GM21723 (cell line): ENCODE measurements at regions not wholly inside any gene's neighbourhood (a gene's known extent, or its start where the extent isn't known, plus 50 kb on each side); places are given as distances from the start of the nearest gene placed in this dataset.
"Not testable (repeated sequence)": the region's sequence is repeated elsewhere in the genome, so short reads cannot be mapped to it uniquely, and the experiment has no call there.

ENCODE experiments used
- ATAC-seq: cut with Tn5 transposase; IDR thresholded peaks from one replicate; pipeline ENCODE4 v1.9.1; 2021; ENCODE audit warnings: mild to moderate bottlenecking, moderate library complexity; ENCODE audit not compliant: unreplicated experiment

DNA sequence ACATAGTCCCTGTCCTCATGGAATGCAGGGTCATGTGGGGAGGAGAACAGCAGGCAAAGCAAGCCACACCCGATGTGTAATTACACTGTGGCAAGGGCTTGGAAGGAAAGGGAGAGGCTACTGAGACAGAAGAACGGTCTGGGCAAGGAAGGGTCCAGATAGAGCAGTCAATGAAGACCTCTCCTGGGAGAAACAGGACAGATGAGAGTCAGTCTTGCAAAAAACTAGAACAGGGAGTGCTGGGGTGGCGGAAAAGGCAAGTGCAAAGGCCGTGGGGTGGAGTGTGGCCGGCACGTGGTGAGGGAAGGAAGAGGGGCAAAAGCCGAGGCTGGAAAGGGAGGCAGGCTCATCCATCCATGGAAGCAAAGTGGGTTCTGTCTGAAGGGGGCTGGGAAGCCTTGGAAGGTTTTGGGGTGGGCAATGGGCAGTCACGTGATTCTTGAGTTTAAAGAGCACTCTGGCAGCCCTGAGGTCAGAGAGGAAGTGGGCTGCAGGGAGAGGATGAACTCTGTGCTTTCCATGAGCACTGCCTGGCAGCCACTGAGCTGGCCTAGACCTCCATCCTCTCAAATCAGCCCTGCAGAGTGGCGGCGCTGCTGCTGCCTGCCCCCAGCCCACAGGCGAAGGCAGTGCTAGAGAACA, 182.2 kb downstream of the INHBB start:
- no peak for ATAC-seq

GRCh38 chr2:120528693-120529076, 182.7 kb downstream of the INHBB start:
- no peak for ATAC-seq

DNA sequence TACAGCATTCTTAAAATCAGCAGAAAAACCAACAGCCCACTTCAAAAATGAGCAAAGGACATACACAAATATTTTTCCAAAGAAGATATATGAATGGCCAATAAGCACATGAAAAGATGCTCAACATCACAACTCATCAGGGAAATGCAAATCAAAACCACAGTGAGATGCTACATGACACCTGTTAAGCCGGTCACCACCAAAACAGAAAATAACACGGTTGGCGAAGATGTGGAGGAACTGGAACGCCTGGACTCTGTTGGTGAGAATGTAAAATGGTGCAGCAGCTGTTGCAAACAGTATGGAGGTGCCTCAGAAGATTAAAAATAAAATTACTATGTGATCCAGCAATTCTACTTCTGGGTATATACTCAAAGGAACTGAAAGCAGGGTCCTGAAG, 184.8 kb downstream of the INHBB start:
- ATAC-seq = no peak

DNA sequence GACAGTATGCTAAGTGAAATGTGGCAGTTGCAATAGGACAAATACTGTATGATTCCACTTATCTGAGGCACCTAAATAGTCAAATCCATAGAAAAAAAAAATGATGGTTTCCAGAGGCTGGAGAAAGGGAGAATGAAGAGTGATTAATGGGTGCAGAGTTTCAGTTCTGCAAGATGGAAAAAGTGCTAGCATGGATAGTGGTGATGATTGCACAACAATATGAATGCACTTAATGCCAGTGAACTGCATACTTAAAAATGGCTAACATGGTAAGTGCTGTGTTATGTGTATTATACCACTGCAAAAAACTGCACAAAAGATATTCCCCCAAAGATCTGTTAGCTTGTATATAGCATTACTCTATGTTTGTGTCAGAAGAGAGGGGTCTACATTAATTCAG, 185.4 kb downstream of the INHBB start:
- ATAC-seq = no peak

DNA sequence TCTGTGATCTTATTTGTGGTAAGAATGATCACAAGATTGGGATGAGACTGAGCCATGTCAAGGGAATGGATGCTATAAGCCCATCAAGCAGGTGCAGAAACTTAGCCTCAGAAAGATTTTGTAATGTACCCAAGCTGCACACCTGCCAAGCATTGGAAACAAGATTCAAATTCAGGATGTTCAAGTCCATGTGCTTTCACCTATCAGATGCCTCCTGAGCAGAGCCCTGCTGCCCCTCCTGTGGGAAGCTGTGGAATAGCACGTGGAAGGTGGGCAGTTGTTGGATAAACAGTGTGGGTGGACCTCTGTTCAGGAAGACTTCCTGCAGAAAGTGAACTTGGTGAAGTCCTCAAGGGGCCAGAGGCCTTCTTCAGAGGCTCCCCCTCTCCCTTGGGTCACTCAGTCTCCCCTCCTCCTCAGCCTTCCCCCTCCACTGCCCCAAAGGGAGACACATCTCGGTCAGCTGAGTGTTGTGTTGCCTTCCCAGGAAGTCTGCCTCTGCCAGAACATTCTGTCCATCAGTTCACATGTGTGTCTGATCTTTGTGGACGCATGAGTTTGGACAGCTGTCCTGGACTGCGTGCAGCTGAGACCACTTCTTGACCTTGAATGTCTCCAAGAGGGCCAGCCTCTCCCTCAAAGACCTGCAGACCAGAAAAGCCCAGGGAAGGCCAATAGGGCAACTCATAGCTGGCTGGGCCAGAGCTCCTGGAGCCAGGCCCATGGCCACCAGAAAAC, 186.1 kb downstream of the INHBB start:
- no peak for ATAC-seq

- ATAC-seq = no peak
These were observed 187.7 kb downstream of the INHBB start for GRCh38 chr2:120533625-120534024.

DNA sequence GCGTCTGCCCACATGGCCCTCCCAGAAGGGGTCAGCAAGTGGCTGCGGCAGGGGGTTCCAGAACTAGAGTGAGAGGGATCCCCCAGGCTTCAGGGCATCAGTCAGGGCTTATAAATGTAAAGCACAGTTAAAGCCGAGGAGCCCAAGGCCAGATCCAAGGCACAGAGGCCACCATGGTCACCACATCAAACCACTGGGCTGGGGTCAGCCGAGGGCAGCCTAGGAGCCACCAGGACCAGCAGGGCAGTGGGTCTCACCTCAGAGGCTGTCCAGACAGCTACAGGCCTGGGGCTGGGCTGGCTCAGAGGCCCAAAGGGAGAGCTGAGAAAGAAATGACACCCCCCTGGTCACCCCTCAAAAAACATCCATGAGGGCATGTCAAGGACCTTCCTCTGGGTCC, 188.5 kb downstream of the INHBB start:
- no peak for ATAC-seq

DNA sequence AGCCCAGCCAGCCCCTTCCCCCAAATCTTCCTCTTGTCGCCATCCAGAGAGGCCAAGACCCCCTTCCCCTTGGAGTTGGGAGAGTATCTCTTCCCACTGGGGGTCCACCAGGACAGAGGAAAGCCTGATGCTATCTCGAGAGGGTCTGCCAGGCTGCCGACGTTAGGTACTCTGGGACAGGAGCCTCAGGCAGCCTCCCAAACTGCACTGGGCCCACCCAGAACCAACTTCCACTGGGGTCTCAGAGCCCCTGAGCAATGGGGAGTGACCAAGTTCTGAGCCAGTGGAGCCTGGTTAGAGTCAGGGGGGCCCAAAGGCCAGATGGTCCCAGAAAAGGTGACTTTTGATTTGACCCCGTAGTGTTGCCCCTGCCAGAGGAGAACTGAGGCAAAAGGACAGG, 189.1 kb downstream of the INHBB start:
- no peak for ATAC-seq

- no peak for ATAC-seq
These were observed 190.2 kb downstream of the INHBB start for GRCh38 chr2:120536141-120536540.

- ATAC-seq = no peak
These were observed 192.9 kb downstream of the INHBB start for GRCh38 chr2:120538691-120539423.

GRCh38 chr2:120539424-120539936, 193.5 kb downstream of the INHBB start:
- no peak for ATAC-seq

DNA sequence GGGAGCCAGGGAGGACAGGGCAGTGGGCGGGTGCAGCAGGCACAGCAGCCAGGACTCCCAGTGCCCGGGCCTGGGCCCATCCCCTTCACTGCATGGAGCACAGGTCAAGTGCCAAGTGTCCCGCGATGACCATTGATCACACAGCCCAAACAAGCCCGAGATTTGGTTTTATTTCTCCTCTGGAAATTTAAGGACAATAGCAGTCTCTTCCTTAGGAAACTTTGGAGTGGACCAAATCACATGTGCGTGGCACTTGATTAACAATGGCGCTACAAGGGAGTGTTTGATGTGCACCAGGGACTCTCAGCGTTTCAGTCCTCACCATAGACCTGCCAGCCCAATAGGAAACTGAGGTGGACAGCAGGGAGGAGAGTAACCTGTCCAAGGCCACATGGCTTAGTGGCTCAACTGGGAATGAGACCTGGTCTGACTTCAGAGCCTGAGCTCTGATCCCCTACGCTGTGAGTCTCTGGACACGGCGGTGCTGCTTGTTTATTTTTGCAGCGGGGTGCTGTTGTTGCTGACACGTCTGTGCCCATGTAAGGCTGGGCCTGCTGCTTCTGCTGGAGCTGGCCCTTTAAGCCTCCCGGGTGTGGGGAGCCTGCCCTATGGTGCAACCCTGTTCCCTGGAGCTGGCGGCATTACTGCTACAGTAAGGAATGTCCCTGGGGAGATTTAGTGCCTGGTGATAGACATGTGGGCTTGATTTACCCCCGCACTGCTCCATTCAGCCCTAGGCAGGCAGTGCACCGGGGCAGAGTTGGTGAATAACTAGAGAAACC, 194.2 kb downstream of the INHBB start:
- no peak for ATAC-seq

DNA sequence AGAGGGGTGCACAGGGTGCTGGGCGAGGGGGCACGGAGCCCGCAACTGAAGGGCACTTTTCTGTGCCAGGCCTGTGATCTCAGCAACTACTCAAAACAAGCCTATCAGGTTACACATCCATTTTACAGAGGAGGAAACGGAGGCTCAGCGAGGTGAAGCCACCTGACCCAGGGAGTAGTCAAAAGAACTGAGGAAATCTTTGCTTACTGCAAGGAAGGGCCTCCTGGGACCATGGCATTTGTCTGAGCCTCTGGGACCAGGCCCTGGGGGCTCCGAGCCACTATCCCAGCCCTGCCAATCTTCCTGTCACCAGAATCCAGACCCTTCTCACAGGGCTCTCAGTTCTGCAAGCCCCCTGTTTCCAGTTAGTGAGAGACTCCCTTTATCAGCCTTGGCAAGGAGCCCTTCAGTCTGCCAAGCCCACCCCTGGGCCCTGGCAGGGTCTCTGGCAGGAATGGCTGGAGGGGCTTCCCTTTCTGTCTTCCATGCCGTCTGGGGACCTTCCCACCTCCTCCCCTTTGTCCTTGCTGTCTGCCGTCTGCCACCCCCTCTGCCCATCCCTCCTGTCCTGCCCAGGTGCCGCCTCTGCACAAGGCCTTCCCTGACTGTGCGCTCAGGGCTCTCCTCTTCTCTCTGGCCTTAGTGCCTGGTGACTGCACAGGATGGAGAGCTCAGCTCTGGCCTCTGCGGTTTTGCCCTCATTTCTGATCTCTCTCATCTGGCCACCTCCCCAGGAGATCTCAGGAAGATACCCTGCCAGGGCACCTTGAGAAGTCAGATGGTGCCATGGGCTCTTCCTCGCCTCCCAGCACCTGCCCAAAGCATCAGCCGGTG, 194.7 kb upstream of the GLI2 start:
- ATAC-seq = no peak

DNA sequence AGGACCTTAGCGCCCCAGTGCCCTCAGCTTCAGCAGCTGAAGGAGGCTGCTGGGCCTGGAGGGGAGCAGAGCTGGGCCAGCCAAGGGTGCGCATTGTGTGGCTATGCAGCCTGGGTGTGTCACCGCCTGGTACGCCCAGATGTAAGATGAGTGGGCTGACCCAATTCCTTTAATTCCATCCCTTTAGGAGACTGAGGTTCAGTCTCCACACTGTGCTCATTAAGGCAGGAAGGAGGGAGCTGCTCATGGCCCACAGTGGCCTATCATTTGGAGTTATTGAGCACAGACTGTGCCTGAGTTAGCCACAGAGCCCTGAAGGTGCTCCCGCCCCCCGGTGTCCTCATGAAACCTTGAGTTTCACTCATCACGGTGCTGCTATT, 194.1 kb upstream of the GLI2 start:
- no peak for ATAC-seq

- ATAC-seq = no peak
These were observed 193.5 kb upstream of the GLI2 start for GRCh38 chr2:120541972-120542670.

GRCh38 chr2:120542911-120543527, 192.6 kb upstream of the GLI2 start:
- ATAC-seq = no peak

GRCh38 chr2:120543899-120544298, 191.8 kb upstream of the GLI2 start:
- ATAC-seq = no peak

DNA sequence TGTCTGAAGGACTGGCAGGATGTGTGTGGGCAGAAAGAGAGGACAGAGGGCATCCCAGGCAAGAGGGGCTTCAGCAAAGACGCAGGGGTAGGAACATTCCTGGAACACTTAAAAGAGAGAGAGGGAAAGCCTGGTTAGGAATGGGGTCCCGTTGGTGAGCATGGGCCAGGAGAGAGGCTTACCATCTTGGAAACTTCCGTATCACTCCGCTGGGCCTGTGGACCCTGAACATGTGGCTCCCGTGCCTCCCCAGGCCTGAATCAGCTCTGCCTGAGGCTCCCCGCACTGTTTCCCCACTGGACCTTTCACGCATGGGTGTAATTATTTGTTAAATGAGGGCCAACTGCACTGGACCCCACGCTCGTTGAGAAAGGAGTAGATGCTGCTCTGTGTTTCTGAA, 191.1 kb upstream of the GLI2 start:
- ATAC-seq = no peak

DNA sequence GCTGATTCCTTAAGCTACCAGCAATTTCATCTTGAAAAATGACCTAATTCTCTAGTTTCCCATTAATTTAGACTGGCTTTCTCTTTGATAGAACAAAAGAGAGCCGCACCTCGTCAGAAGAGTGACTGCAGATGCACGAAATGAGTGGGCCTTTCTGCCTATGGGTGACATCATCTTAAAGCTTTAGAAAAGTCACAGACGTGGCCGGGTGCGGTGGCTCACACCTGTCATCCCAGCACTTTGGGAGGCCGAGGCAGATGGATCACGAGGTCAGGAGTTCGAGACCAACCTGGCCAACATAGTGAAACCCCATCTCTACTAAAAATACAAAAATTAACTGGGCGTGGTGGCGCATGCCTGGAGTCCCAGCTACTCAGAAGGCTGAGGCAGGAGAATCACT, 190.7 kb upstream of the GLI2 start:
- not testable (repeated sequence) for ATAC-seq
